ENCODE measurements at regions not wholly inside any gene's neighbourhood (a gene's known extent, or its start where the extent isn't known, plus 50 kb on each side); places are given as distances from the start of the nearest gene placed in this dataset.

DNA sequence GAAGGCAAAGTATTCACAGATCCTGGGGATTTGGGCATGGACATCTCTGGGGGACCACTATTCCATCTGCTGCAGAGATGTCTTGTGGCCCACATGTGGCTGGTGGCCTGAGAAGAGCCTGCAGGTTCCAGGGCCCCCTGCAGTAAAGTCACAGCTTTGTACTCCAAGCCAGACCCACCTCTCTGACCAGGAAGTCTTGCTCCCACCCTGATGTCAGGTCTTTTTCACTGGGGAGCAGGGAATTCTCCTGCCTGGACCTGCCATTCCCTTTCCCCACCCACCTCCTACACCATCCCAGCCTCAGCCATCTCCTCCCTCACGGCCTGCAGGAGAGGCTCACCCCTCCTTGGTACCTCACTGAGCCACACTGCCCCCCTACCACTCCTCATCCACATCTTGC is 211.8 kb downstream of the SMAD2 start:
- Histone ChIP-seq H3K18ac (ENCODE audit: low read depth, low read length) (no peak overlapping the region), H3K14ac (replicated peaks; ENCODE audit: low read depth, low read length) (no peak overlapping the region), H3K9ac (ENCODE audit: low read depth, low read length) (no peak overlapping the region), H3K36me3 (ENCODE audit: control insufficient read depth, insufficient read depth, low read length) (no peaks in the 10 kb centered on the region), H2AFZ (replicated peaks; ENCODE audit: low read length, poor library complexity) (no peak overlapping the region), H2AK9ac (replicated peaks; ENCODE audit: low read depth, low read length, poor library complexity) (no peak overlapping the region), H4K91ac (ENCODE audit: insufficient read depth, low read depth, low read length) (no peak overlapping the region), H3K9me1 (ENCODE audit: insufficient read depth, low read length) (no peaks in the 10 kb centered on the region), H2AK5ac (ENCODE audit: low read depth, low read length) (no peak overlapping the region), H4K5ac (ENCODE audit: low read depth, low read length) (no peak overlapping the region), H4K20me1 (ENCODE audit: insufficient read depth, low read length) (no peaks in the 10 kb centered on the region), H3K23ac (ENCODE audit: low read depth, low read length) (no peak overlapping the region), H3K9me3 (ENCODE audit: control insufficient read depth, insufficient read depth, low read length) (no peaks in the 10 kb centered on the region), H3K56ac (ENCODE audit: extremely low read depth, insufficient read depth, low read length) (no peak overlapping the region), H3K27ac (ENCODE audit: insufficient read depth, low read length) (no peak overlapping the region), H3K4ac (ENCODE audit: low read depth, low read length) (no peak overlapping the region), H2BK120ac (ENCODE audit: low read depth, low read length) (no peak overlapping the region), H3K4me2 (ENCODE audit: low read depth, low read length) (no peak overlapping the region), H3K79me1 (ENCODE audit: low read depth in 1 of 2, low read length in 2 of 2) (no peaks in the 10 kb centered on the region), H2BK5ac (ENCODE audit: low read depth, low read length, poor library complexity, severe bottlenecking) (no peak overlapping the region), H4K8ac (ENCODE audit: low read depth in 2 of 2, low read length in 2 of 2) (no peak overlapping the region), H3K27me3 (ENCODE audit: control insufficient read depth, insufficient read depth, low read length) (no peaks in the 10 kb centered on the region), H3K4me1 (ENCODE audit: control insufficient read depth, insufficient read depth, low read length) (no peaks in the 10 kb centered on the region), H2BK15ac (ENCODE audit: low read depth, low read length) (no peak overlapping the region), H3K4me3 (ENCODE audit: insufficient read depth, low read depth, low read length) (no peak overlapping the region), H2BK20ac (ENCODE audit: low read depth, low read length) (no peak overlapping the region)
- dilution Hi-C loops (cut with HindIII; ENCODE audit: low sequenced_read_pairs, unreplicated experiment) (no loop called here), intact Hi-C loops (cut with micrococcal nuclease) (no loop called here), in situ Hi-C loops (cut with MboI; ENCODE audit: low sequenced_read_pairs) (no loop called here)
- DNase-seq (no peak), ATAC-seq (ENCODE audit: low read depth) (no peak)
- no peak for TF ChIP-seq MXI1 (IDR thresholded peaks at IDR 0.05; ENCODE audit: borderline replicate concordance, low read depth, low read length)
- TF ChIP-seq FOS (IDR thresholded peaks at IDR 0.05; ENCODE audit: low read depth, low read length): no peak
- TF ChIP-seq CHD1 (IDR thresholded peaks at IDR 0.05; ENCODE audit: low read depth, low read length): no peak
- TF ChIP-seq, protein P1, sequence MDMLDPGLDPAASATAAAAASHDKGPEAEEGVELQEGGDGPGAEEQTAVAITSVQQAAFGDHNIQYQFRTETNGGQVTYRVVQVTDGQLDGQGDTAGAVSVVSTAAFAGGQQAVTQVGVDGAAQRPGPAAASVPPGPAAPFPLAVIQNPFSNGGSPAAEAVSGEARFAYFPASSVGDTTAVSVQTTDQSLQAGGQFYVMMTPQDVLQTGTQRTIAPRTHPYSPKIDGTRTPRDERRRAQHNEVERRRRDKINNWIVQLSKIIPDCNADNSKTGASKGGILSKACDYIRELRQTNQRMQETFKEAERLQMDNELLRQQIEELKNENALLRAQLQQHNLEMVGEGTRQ (IDR thresholded peaks at IDR 0.05; ENCODE audit: low read depth, low read length): no peak
- no peak for TF ChIP-seq POLR2A (IDR thresholded peaks at IDR 0.05; ENCODE audit: low read depth, low read length)
- no peak for TF ChIP-seq MAZ (IDR thresholded peaks at IDR 0.05; ENCODE audit: borderline replicate concordance, low read depth, low read length)
- TF ChIP-seq, protein P2, sequence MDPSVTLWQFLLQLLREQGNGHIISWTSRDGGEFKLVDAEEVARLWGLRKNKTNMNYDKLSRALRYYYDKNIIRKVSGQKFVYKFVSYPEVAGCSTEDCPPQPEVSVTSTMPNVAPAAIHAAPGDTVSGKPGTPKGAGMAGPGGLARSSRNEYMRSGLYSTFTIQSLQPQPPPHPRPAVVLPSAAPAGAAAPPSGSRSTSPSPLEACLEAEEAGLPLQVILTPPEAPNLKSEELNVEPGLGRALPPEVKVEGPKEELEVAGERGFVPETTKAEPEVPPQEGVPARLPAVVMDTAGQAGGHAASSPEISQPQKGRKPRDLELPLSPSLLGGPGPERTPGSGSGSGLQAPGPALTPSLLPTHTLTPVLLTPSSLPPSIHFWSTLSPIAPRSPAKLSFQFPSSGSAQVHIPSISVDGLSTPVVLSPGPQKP (IDR thresholded peaks at IDR 0.05; ENCODE audit: borderline replicate concordance, low read depth, low read length): no peak
- no peak for TF ChIP-seq RAD21 (IDR thresholded peaks at IDR 0.05; ENCODE audit: low read length)
- no peak for TF ChIP-seq MAFK (IDR thresholded peaks at IDR 0.05; ENCODE audit: low read depth, low read length)
- no peak for TF ChIP-seq BHLHE40 (IDR thresholded peaks at IDR 0.05; ENCODE audit: low read depth, low read length)
- TF ChIP-seq, protein P3, sequence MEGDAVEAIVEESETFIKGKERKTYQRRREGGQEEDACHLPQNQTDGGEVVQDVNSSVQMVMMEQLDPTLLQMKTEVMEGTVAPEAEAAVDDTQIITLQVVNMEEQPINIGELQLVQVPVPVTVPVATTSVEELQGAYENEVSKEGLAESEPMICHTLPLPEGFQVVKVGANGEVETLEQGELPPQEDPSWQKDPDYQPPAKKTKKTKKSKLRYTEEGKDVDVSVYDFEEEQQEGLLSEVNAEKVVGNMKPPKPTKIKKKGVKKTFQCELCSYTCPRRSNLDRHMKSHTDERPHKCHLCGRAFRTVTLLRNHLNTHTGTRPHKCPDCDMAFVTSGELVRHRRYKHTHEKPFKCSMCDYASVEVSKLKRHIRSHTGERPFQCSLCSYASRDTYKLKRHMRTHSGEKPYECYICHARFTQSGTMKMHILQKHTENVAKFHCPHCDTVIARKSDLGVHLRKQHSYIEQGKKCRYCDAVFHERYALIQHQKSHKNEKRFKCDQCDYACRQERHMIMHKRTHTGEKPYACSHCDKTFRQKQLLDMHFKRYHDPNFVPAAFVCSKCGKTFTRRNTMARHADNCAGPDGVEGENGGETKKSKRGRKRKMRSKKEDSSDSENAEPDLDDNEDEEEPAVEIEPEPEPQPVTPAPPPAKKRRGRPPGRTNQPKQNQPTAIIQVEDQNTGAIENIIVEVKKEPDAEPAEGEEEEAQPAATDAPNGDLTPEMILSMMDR (conservative IDR thresholded peaks at IDR 0.05; ENCODE audit: low read depth, low read length): no peak
- TF ChIP-seq NFE2L2 (IDR thresholded peaks at IDR 0.05; ENCODE audit: low read depth, low read length): no peak
- no peak for TF ChIP-seq RCOR1 (IDR thresholded peaks at IDR 0.05; ENCODE audit: insufficient replicate concordance, low read length)
- no peak for TF ChIP-seq RFX5 (IDR thresholded peaks at IDR 0.05; ENCODE audit: low read depth, low read length)
- no peak for TF ChIP-seq CEBPB (IDR thresholded peaks at IDR 0.05; ENCODE audit: low read depth, low read length)
- WGBS, 2 experiments (ENCODE audit: extremely low coverage in 2 of 2, insufficient read length in 1 of 2): no CpG with 5 or more reads among the region's 1 CpG
- POLR2A ChIA-PET (ENCODE audit: unreplicated experiment): no interaction called here
- CTCF ChIA-PET: no interaction called here
- BruUV-seq (replicated peaks): no TSS peak
